HG02885 (cell line): ENCODE measurements at regions not wholly inside any gene's neighbourhood (a gene's known extent, or its start where the extent isn't known, plus 50 kb on each side); places are given as distances from the start of the nearest gene placed in this dataset.

Experiments
- ATAC-seq: cut with Tn5 transposase; IDR thresholded peaks from one replicate; pipeline ENCODE4 v1.9.1; 2021; ENCODE audit warnings: mild to moderate bottlenecking; ENCODE audit not compliant: unreplicated experiment, poor library complexity

DNA sequence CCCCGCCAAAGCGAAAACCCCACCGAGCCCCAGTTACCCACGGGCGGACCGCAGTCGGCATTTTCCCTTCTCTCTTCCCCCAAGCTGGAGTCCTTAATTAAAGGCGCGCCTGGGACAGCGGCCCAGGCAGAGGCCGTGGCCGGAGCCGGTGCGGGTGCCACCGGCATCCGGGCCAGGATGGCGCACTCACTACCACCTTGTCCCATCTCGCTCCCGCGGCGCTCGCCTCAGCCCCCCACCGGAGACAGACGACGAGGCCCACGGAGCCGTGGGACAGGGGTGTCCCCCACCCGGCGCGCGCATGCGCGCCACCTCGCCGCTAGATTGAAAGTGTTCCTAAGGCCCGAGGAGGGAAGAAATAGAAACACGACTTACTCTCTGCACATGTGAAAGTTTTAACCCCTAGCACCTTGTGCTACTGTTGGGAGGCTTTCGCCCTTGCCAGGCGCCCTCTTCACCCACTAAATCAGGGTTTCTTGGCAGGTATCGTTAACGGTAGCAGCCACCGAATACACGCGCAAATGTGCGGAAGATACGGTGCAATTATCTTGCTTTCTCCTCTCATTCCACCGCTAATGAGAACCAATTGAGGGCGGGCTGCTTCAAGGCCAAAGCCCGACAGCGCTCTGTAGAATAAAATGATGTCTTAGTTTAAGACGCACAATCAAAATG lies 64.3 kb upstream of the CCDC160 start:
- peak; percentile 58 for ATAC-seq

DNA sequence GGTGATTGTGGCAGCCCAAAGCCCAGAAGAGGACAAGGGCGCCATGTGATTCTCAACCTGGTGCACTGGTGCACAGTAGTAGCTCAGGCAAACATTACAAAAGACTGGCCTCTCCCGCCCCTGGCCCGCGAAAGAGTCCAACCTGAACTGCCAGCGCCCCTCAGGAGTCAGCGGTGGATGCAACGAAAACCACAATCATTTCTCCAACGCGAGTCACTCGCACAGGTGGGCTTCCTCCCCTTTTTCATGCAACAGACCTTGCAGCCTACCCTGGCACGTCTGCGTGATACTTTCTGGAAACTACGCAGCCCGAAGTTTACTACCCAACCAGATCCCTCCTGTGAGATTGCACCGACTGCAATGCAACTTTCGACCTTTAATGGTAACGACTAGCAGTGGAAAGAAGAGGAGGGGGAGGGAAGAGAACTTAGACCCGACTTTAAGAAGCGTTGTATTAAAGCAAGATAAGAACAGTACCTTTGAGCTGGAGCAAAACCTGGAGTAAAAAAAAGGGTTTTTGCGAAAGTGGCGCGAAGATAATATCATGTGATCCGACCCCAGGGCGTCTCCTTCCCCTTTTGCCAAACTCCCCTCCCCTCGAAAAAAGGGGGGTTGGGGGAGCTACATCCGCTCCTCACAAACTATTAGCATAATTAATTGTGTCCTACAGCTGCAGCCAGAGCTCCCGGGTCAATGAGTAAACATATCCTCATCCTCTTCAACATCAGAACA lies 63.3 kb upstream of the CCDC160 start:
- ATAC-seq = no peak

DNA sequence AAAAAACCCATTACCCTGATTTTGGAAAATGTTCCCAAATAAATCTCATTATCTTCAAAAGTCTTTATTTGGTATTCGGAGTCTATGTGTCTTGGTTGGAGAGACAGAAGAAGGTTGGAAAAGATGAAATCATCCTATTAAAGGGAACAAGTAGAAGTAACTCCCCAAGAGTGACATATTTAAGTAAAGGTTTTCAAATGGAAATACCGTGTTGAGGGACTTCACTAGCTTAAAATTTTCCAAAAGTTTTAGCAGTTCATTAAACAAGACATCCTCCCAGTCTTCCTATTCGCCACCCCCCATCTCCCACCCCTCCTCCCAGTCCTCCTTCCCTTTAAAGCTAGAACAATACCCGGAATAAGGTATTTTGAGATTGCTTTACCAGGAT lies 62.7 kb upstream of the CCDC160 start:
- no peak for ATAC-seq

DNA sequence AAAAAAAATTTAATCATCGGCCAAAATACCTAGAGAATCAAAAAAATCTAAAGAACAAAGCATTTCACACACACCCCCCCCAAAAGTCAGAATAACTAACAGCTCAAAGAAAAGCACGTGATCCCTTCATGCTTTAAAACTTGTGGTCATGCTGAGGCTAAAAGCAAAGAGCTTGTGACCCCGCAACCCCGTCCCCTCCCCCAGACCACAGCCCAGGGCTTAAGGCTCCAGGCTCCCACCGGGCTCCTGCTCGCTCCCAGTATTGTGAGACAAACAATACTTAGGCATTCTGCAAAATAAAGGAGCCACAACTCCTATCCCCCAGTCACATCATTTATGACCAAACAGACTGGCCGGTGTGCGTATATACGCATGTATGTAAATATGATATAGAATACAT lies 62.1 kb upstream of the CCDC160 start:
- ATAC-seq = no peak

DNA sequence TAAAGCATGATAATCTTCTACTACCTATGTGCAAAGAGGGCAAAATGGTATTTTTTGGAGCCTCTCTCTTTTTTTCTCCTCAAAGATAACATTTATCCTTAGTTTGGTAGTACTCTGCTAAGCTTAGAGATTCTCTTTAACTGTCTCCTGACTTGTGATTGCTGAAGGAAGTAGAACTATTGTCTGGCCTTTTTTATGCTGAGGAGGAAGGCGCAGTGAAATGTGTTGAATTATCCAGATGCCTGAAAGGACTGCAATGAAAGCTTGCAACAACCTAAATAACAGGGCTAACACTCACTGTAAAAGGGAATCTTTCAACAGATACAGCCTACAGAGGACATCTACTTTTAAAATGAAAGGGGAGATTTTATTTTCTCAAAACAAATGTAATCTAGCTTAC lies 59.5 kb upstream of the CCDC160 start:
- ATAC-seq = no peak

DNA sequence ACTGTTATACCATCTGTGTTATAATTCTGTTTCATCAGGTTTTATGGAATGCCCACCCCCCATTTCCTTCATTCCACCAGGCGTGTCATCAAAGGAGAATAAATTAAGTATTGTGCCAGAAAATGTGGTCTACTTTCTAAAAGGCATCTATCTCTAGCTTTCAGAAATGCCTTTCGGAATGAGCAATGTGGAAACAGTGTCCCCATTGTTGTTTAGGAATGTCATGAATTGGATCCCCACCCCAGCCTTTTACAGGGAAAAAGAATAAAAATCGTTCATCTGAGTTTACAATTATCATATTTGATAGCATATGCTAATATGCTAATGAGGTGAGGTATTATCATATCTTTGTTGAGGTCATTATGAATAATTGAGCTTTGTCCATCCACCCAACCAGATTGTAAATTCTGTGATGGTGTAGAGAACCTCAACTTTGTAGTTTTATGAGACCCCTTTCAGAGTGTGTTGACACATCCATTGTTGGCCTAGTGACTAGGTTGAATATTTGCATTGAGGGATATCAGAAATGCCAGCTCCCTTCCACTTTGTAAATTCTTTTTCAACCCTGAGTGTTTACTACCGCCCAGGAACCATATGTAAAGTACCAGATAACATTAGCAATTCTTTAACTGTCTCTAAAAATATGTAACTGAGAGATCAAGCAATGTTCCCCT lies 56.2 kb upstream of the CCDC160 start:
- no peak for ATAC-seq

DNA sequence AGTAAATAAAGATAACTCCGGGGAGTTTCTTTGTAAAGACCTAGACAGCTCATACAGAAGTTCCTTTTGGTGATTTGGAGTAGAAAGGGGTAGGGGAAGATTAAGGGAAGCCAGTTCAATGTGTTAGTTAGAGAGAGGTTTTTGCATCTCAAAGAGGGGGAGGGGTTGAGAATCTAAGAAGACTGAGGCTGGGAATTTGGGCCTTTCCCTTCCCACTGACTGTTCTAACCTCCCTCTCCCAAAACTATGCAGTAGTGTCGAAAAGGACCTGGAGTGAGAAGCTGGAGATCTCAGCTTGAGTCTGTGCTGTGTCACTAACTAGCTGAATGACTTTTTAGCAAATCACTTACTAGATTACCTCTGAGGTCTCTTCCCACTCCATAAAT lies 55.7 kb upstream of the CCDC160 start:
- no peak for ATAC-seq

DNA sequence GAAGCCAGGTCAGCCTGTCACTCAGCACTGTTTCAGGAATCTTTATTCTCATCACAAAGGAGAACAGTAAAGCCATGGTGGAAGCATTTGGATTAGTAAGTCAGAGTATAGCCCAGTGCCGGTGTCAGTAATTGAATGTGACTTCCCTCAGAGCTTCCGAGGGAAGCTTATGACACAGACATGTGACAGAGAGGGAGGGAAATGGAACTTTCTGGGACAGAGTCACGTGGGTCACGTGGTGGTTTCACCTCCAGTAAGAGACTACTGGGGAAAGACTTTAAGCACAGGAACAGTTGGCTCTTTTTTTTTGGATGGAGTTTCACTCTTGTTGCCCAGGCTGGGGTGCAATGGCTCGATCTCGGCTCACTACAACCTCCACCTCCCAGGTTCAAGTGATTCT lies 53.3 kb upstream of the CCDC160 start:
- no peak for ATAC-seq

DNA sequence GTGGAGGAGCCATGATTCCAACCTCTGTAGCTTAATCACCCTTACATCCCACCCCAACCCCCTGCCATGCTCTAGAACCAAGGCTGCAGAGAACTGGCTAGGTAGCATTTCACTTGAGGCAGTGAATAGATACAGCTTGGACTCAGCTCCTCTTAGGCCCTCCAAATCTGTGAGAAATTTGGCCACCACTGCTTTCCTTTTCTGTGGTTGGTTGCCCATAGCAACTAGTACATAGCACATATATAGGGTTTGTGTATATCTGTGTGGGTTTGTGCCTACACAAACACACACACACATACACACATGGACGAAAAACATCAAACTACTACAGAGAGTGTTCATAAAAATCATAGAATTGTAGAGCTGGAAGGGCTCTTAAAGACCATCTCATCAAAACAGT lies 52.0 kb upstream of the CCDC160 start:
- no peak for ATAC-seq

DNA sequence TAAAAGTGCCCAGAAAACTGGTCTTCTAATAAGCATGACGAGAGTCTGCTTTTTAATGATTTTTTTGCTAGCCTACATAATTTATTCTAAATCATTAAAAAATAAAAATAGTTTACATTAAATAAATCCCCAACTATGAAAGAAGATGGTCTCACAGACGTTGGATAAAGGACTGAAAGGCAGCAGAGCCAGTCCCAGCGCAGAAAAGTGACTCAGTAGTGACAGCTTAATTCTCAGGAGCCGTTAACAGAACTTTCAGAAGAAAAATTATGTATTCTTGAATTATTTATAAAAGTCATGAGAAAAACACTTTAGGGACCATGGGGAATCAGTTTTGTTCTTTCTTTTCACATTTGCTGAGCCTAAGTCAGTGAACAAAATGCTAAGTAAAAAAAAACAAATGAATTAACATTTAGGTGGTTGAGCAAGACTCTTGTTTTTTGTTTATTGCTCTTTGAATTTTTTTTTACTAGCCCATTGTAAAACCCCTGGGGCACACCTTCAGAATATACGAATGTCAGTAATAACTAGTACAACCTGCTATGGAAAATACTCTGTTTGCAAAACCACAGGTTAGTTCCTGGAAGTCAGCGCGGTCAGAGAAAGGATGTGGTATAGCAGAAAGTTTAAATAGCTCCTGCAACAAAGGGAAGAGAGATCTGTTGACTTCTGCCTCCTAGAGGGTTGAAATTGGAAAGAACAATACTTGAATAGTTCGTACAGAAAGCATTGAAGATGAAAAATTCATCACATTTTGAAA lies 50.4 kb upstream of the CCDC160 start:
- ATAC-seq = peak; percentile 87
